IMR-90 (cell line): ENCODE measurements at regions not wholly inside any gene's neighbourhood (a gene's known extent, or its start where the extent isn't known, plus 50 kb on each side); places are given as distances from the start of the nearest gene placed in this dataset.

Experiments
- ATAC-seq: fragments of 200-7000 bp; cut with Tn5 transposase; 2 replicates; pipeline ENCODE4 v1.9.1; 2020; ENCODE audit warnings: low read depth, mild to moderate bottlenecking, moderate library complexity
- BruUV-seq: library from RNA; stranded (reverse); fragments of 400-500 nt; replicated peaks from 2 replicates; lab custom pipeline; 2021; lab: Mats Ljungman, UMichigan
- CTCF ChIA-PET: fragments of 300-600 bp; formaldehyde crosslinking; extraction: SDS; loops from one replicate; lab custom pipeline; 2021; ENCODE audit warnings: antibody characterized with exemption; lab: Yijun Ruan, JAX
- POLR2A ChIA-PET: fragments of 300-600 bp; sonication (Branson Sonifier 250); formaldehyde crosslinking; loops from one replicate; lab custom pipeline; 2022; ENCODE audit warnings: antibody characterized with exemption; ENCODE audit not compliant: unreplicated experiment; lab: Charles Lee
- DNase-seq: peaks from one replicate; pipeline ENCODE4 v3.0.0; 2013
- H2AFZ ChIP-seq: replicated peaks from 2 replicates; pipeline ENCODE3; 2013; ENCODE audit warnings: low read length, mild to moderate bottlenecking; ENCODE audit not compliant: poor library complexity
- H2AK5ac ChIP-seq: 2 replicates; pipeline ENCODE4 v1.6.1; 2013; ENCODE audit warnings: low read depth, low read length, inconsistent platforms
- H2AK9ac ChIP-seq: replicated peaks from 2 replicates; pipeline ENCODE3; 2013; ENCODE audit warnings: mild to moderate bottlenecking, low read depth, low read length, moderate library complexity; ENCODE audit not compliant: poor library complexity
- H2BK120ac ChIP-seq: 2 replicates; pipeline ENCODE4 v1.6.1; 2013; ENCODE audit warnings: low read depth, low read length, inconsistent platforms
- H2BK15ac ChIP-seq: 3 replicates; pipeline ENCODE4 v1.6.1; 2013; ENCODE audit warnings: low read depth, low read length, inconsistent platforms
- H2BK20ac ChIP-seq: 2 replicates; pipeline ENCODE4 v1.6.1; 2013; ENCODE audit warnings: low read depth, mild to moderate bottlenecking, inconsistent platforms, low read length, moderate library complexity
- H2BK5ac ChIP-seq: 2 replicates; pipeline ENCODE4 v1.6.1; 2013; ENCODE audit warnings: mild to moderate bottlenecking, low read depth, low read length, inconsistent platforms; ENCODE audit not compliant: poor library complexity, severe bottlenecking
- H3K14ac ChIP-seq: replicated peaks from 2 replicates; pipeline ENCODE4 v1.6.1; 2013; ENCODE audit warnings: low read depth, low read length, inconsistent platforms
- H3K18ac ChIP-seq: 2 replicates; pipeline ENCODE4 v1.6.1; 2013; ENCODE audit warnings: low read depth, low read length, control low read depth
- H3K23ac ChIP-seq: 2 replicates; pipeline ENCODE4 v1.6.1; 2013; ENCODE audit warnings: low read depth, low read length, inconsistent platforms
- H3K27ac ChIP-seq: 2 replicates; pipeline ENCODE4 v1.5.1; 2013; ENCODE audit warnings: mild to moderate bottlenecking, control low read depth, low read length; ENCODE audit not compliant: insufficient read depth
- H3K27me3 ChIP-seq: 2 replicates; pipeline ENCODE4 v1.6.1; 2013; ENCODE audit warnings: low read length; ENCODE audit not compliant: control insufficient read depth, insufficient read depth
- H3K36me3 ChIP-seq: 2 replicates; pipeline ENCODE4 v1.6.1; 2013; ENCODE audit warnings: low read length, mixed read lengths; ENCODE audit not compliant: control insufficient read depth, insufficient read depth
- H3K4ac ChIP-seq: 2 replicates; pipeline ENCODE4 v1.6.1; 2013; ENCODE audit warnings: low read depth, low read length, inconsistent platforms
- H3K4me1 ChIP-seq: 2 replicates; pipeline ENCODE4 v1.6.1; 2013; ENCODE audit warnings: low read length, mixed read lengths; ENCODE audit not compliant: control insufficient read depth, insufficient read depth
- H3K4me2 ChIP-seq: 2 replicates; pipeline ENCODE4 v1.6.1; 2013; ENCODE audit warnings: low read depth, mild to moderate bottlenecking, control low read depth, low read length, moderate library complexity
- H3K4me3 ChIP-seq: 2 replicates; pipeline ENCODE4 v1.5.1; 2013; ENCODE audit warnings: low read depth, mild to moderate bottlenecking, control low read depth, low read length, moderate library complexity; ENCODE audit not compliant: insufficient read depth
- H3K56ac ChIP-seq: 2 replicates; pipeline ENCODE4 v1.6.1; 2013; ENCODE audit warnings: low read length, inconsistent platforms; ENCODE audit not compliant: insufficient read depth; ENCODE audit errors: extremely low read depth
- H3K79me1 ChIP-seq, 2 experiments: 2 replicates each; pipeline ENCODE4 v1.6.1; 2013; ENCODE audit warnings: low read length in 2 of 2, inconsistent platforms in 1 of 2, low read depth in 1 of 2
- H3K9ac ChIP-seq: 2 replicates; pipeline ENCODE4 v1.6.1; 2013; ENCODE audit warnings: low read depth, low read length, control low read depth
- H3K9me1 ChIP-seq: 2 replicates; pipeline ENCODE4 v1.6.1; 2013; ENCODE audit warnings: low read length, inconsistent platforms; ENCODE audit not compliant: insufficient read depth
- H3K9me3 ChIP-seq: 2 replicates; pipeline ENCODE4 v1.6.1; 2013; ENCODE audit warnings: low read length; ENCODE audit not compliant: control insufficient read depth, insufficient read depth
- H4K20me1 ChIP-seq: 2 replicates; pipeline ENCODE4 v1.6.1; 2013; ENCODE audit warnings: low read length, inconsistent platforms; ENCODE audit not compliant: insufficient read depth
- H4K5ac ChIP-seq: 2 replicates; pipeline ENCODE4 v1.6.1; 2013; ENCODE audit warnings: mild to moderate bottlenecking, low read depth, low read length, control low read depth
- H4K8ac ChIP-seq, 2 experiments: 2 replicates each; pipeline ENCODE4 v1.6.1; 2013; ENCODE audit warnings: low read depth in 2 of 2, low read length in 2 of 2, control low read depth in 1 of 2, inconsistent platforms in 1 of 2
- H4K91ac ChIP-seq: 2 replicates; pipeline ENCODE4 v1.6.1; 2013; ENCODE audit warnings: low read depth, low read length, inconsistent platforms; ENCODE audit not compliant: insufficient read depth
- BHLHE40 ChIP-seq: fragments of 150-350 bp; IDR thresholded peaks from 2 replicates; pipeline ENCODE4 v1.6.1; 2016; ENCODE audit warnings: mild to moderate bottlenecking, low read depth, low read length
- CEBPB ChIP-seq: IDR thresholded peaks from 2 replicates; pipeline ENCODE4 v1.6.1; 2012; ENCODE audit warnings: low read depth, low read length, improper control_type of control experiment
- CHD1 ChIP-seq: IDR thresholded peaks from 2 replicates; pipeline ENCODE4 v1.6.1; 2012; ENCODE audit warnings: low read depth, low read length, improper control_type of control experiment
- CTCF ChIP-seq: conservative IDR thresholded peaks from 2 replicates; pipeline ENCODE4 v1.5.1; 2012; ENCODE audit warnings: mild to moderate bottlenecking, low read depth, low read length, improper control_type of control experiment
- ELK1 ChIP-seq: fragments of 150-350 bp; IDR thresholded peaks from 2 replicates; pipeline ENCODE4 v1.6.1; 2016; ENCODE audit warnings: low read depth, mild to moderate bottlenecking, low read length, moderate library complexity, borderline replicate concordance
- FOS ChIP-seq: fragments of 150-350 bp; IDR thresholded peaks from 2 replicates; pipeline ENCODE4 v1.6.1; 2016; ENCODE audit warnings: low read depth, low read length
- MAFK ChIP-seq: IDR thresholded peaks from 2 replicates; pipeline ENCODE4 v1.6.1; 2012; ENCODE audit warnings: low read depth, low read length, improper control_type of control experiment
- MAZ ChIP-seq: IDR thresholded peaks from 2 replicates; pipeline ENCODE4 v1.6.1; 2012; ENCODE audit warnings: low read depth, mild to moderate bottlenecking, low read length, improper control_type of control experiment, moderate library complexity, borderline replicate concordance
- MXI1 ChIP-seq: IDR thresholded peaks from 2 replicates; pipeline ENCODE4 v1.6.1; 2012; ENCODE audit warnings: low read depth, mild to moderate bottlenecking, low read length, moderate library complexity, borderline replicate concordance
- NFE2L2 ChIP-seq: fragments of 150-350 bp; IDR thresholded peaks from 2 replicates; pipeline ENCODE4 v1.6.1; 2016; ENCODE audit warnings: low read depth, mild to moderate bottlenecking, low read length
- POLR2A ChIP-seq: IDR thresholded peaks from 2 replicates; pipeline ENCODE4 v1.6.1; 2012; ENCODE audit warnings: mild to moderate bottlenecking, low read depth, low read length
- RAD21 ChIP-seq: IDR thresholded peaks from 2 replicates; pipeline ENCODE4 v1.6.1; 2012; ENCODE audit warnings: low read length, improper control_type of control experiment
- RCOR1 ChIP-seq: IDR thresholded peaks from 2 replicates; pipeline ENCODE4 v1.6.1; 2012; ENCODE audit warnings: mild to moderate bottlenecking, low read length, improper control_type of control experiment; ENCODE audit not compliant: insufficient replicate concordance
- RFX5 ChIP-seq: IDR thresholded peaks from 2 replicates; pipeline ENCODE4 v1.8.0; 2012; ENCODE audit warnings: low read depth, mild to moderate bottlenecking, low read length, moderate library complexity
- SMC3 ChIP-seq: fragments of 150-350 bp; IDR thresholded peaks from 2 replicates; pipeline ENCODE4 v1.6.1; 2016; ENCODE audit warnings: low read depth, mild to moderate bottlenecking, antibody characterized with exemption, low read length, moderate library complexity
- USF2 ChIP-seq: fragments of 150-350 bp; IDR thresholded peaks from 2 replicates; pipeline ENCODE4 v1.6.1; 2017; ENCODE audit warnings: mild to moderate bottlenecking, antibody characterized with exemption, low read length, low read depth
- WGBS, 2 experiments: methylation state at CpG; one replicate each; pipeline versions ENCODE4 v1.1.5 to v1.1.7; 2013; ENCODE audit warnings: missing lambda C conversion rate in 2 of 2; ENCODE audit not compliant: insufficient read length in 1 of 2; ENCODE audit errors: extremely low coverage in 2 of 2; 5-methylcytosine and 5-hydroxymethylcytosine counted together
- dilution Hi-C: fragments of 300-500 bp; cut with HindIII; formaldehyde crosslinking; loops from one replicate; pipeline ENCODE4 v1.14.3; 2018; ENCODE audit warnings: low sequenced_read_pairs; ENCODE audit not compliant: unreplicated experiment
- in situ Hi-C: fragments of 300-500 bp; cut with MboI; formaldehyde crosslinking; loops from 3 replicates; pipeline ENCODE4 v1.14.3; 2019; ENCODE audit warnings: low sequenced_read_pairs, inconsistent platforms, mixed read lengths
- intact Hi-C: fragments of 100-400 bp; cut with micrococcal nuclease; formaldehyde crosslinking; loops from 2 replicates; pipeline ENCODE4 v1.10.0; 2022

GRCh38 chr14:104284636-104285507, 146.5 kb downstream of the KIF26A start:
- no peaks in the 10 kb centered on the region for H3K27me3 ChIP-seq
- no peak overlapping the region for H2BK15ac ChIP-seq
- H3K4me1 ChIP-seq: no peaks in the 10 kb centered on the region
- H4K91ac ChIP-seq: no peak overlapping the region
- no peak overlapping the region for H2AFZ ChIP-seq
- ATAC-seq (no peak), DNase-seq (no peak)
- no peaks in the 10 kb centered on the region for H3K79me1 ChIP-seq
- H2BK20ac ChIP-seq: no peak overlapping the region
- no peak overlapping the region for H3K56ac ChIP-seq
- no peak overlapping the region for H2AK5ac ChIP-seq
- H3K14ac ChIP-seq: no peak overlapping the region
- no peak overlapping the region for H3K4me3 ChIP-seq
- intact Hi-C loops: no loop called here
- 72% methylated on average over 15 of the region's 29 CpGs; no CpG with 5 or more reads in 1 of the 2 experiments for WGBS, 2 experiments
- no peaks in the 10 kb centered on the region for H3K36me3 ChIP-seq
- no peaks in the 10 kb centered on the region for H3K9me1 ChIP-seq
- CTCF ChIA-PET: no interaction called here
- H3K27ac ChIP-seq: no peak overlapping the region
- no peak overlapping the region for H4K5ac ChIP-seq
- no peak overlapping the region for H3K4me2 ChIP-seq
- POLR2A ChIA-PET: no interaction called here
- dilution Hi-C loops: no loop called here
- TF ChIP-seq RFX5 (no peak), CTCF (no peak), MAFK (no peak), MAZ (no peak), SMC3 (no peak), CEBPB (no peak), BHLHE40 (no peak), NFE2L2 (no peak), POLR2A (no peak), ELK1 (no peak), FOS (no peak), CHD1 (no peak), RAD21 (no peak), MXI1 (no peak), USF2 (no peak), RCOR1 (no peak)
- no peak overlapping the region for H2BK5ac ChIP-seq
- no peak overlapping the region for H3K4ac ChIP-seq
- H3K9me3 ChIP-seq: peaks cover 76% of the 10 kb centered on the region
- H4K20me1 ChIP-seq: no peaks in the 10 kb centered on the region
- no peak overlapping the region for H2BK120ac ChIP-seq
- no TSS peak for BruUV-seq
- H3K23ac ChIP-seq: no peak overlapping the region
- no peak overlapping the region for H3K9ac ChIP-seq
- no peak overlapping the region for H2AK9ac ChIP-seq
- in situ Hi-C loops: no loop called here
- H3K18ac ChIP-seq: no peak overlapping the region
- H4K8ac ChIP-seq: no peak overlapping the region
